Lower leg skin (tissue), 4 donors: ENCODE measurements at regions not wholly inside any gene's neighbourhood (a gene's known extent, or its start where the extent isn't known, plus 50 kb on each side); places are given as distances from the start of the nearest gene placed in this dataset.

Experiments
- DNase-seq, 2 donors: peaks; one replicate each; pipeline ENCODE4 v3.0.0-alpha.2; 2019; ENCODE audit warnings: low spot score in 2 of 2
- H3K4me3 ChIP-seq: fragments of 200-600 bp; sonication (generic); 2 replicates; pipeline ENCODE4 v1.5.1; 2017; ENCODE audit warnings: mild to moderate bottlenecking, low read depth; ENCODE audit not compliant: poor library complexity, severe bottlenecking
- POLR2A ChIP-seq, 2 donors: fragments of 450-650 bp; IDR thresholded peaks; one replicate each; pipeline ENCODE4 v1.6.1; 2016 to 2017; ENCODE audit warnings: antibody characterized with exemption in 2 of 2, mild to moderate bottlenecking in 1 of 2, moderate library complexity in 1 of 2
- WGBS, 2 donors: methylation state at CpG; one replicate each; pipeline ENCODE4 v1.1.5; 2018; 5-methylcytosine and 5-hydroxymethylcytosine counted together
- intact Hi-C: fragments of 100-400 bp; cut with DNase I; formaldehyde crosslinking; loops from one replicate; pipeline ENCODE4 v1.15.0; 2023; ENCODE audit warnings: low total_unique reads
- TF ChIP-seq, protein P1 (sequence below), 3 donors: fragments of 450-650 bp; IDR thresholded peaks; one replicate each; pipeline ENCODE4 v1.5.1; 2016; ENCODE audit warnings: antibody characterized with exemption in 3 of 3, mild to moderate bottlenecking in 3 of 3, moderate library complexity in 2 of 3

DNA sequence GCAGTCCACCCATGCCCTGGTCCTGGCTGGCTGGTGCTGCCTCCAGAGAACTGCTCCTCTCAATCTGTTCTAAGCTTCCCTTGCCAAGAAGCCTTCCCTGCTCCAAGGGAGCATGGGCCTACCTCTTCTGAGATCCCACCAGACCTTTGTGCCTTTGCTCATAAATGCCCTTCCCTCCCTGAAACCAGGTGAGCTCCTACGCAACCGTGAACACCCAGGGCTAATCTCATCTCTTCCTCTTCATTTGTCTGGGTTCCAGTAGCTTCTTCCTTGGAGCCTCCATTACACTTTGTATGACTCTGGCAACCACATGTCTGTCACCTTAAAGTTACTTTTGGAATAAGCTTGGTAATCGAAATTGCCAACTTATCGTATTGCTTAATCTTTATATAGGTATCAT lies 270.6 kb downstream of the PBX3 start:
- TF ChIP-seq, protein P1, sequence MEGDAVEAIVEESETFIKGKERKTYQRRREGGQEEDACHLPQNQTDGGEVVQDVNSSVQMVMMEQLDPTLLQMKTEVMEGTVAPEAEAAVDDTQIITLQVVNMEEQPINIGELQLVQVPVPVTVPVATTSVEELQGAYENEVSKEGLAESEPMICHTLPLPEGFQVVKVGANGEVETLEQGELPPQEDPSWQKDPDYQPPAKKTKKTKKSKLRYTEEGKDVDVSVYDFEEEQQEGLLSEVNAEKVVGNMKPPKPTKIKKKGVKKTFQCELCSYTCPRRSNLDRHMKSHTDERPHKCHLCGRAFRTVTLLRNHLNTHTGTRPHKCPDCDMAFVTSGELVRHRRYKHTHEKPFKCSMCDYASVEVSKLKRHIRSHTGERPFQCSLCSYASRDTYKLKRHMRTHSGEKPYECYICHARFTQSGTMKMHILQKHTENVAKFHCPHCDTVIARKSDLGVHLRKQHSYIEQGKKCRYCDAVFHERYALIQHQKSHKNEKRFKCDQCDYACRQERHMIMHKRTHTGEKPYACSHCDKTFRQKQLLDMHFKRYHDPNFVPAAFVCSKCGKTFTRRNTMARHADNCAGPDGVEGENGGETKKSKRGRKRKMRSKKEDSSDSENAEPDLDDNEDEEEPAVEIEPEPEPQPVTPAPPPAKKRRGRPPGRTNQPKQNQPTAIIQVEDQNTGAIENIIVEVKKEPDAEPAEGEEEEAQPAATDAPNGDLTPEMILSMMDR (IDR thresholded peaks at IDR 0.05), result no peak
- no peak for TF ChIP-seq POLR2A (IDR thresholded peaks at IDR 0.05)
- WGBS, 2 donors, result 92 to 95% methylated on average over 4 of the region's 4 CpGs
- no peak for DNase-seq
- intact Hi-C loops, result no loop called here
- no peak overlapping the region for H3K4me3 ChIP-seq

DNA sequence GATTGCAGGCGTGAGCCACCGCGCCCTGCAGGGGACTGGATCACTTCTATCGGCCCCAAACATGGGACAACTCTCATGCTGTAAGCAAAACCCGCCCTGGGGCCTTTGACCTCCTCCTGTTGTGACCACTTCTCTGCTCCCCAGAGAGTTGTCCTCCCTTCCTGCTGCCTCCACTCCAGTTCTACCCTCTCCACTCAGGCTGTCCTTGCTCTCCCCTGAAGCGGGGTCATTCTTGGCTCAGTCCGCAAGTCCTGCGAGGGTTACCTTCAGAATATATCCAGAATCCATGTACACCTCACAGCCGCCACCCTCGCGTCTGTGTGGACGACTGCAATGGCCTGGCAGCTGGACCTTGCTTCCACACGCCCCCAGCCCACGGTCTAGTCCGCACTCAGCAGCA lies 273.7 kb downstream of the PBX3 start:
- H3K4me3 ChIP-seq, result no peak overlapping the region
- DNase-seq, result no peak
- intact Hi-C loops, result no loop called here
- WGBS, 2 donors, result 85 to 93% methylated on average over 15 of the region's 15 CpGs
- TF ChIP-seq POLR2A (IDR thresholded peaks at IDR 0.05), result no peak
- TF ChIP-seq, protein P1 (IDR thresholded peaks at IDR 0.05), result no peak

DNA sequence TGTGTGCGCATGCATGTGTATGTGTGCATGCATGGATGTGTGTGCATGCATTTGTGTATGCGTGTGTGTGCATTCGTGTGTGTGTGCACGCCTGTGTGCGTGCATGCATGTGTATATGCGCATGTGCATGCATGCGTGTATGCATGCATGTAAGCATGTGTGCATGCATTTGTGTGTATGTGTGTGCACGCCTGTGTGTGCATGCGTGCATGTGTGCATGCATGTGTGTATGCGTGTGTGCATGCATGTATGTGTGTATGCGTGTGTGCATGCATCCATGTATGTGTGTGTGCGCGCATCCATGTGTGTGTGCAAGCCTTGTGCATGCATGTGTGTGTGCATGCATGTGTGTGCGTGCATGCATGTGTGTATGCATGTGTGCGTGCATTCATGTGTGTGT lies 276.8 kb downstream of the PBX3 start:
- DNase-seq, result no peak
- H3K4me3 ChIP-seq, result no peak overlapping the region
- no peak for TF ChIP-seq POLR2A (IDR thresholded peaks at IDR 0.05)
- TF ChIP-seq, protein P1 (IDR thresholded peaks at IDR 0.05), result no peak
- intact Hi-C loops, result no loop called here
- WGBS, 2 donors, result 96 to 98% methylated on average over 15 of the region's 15 CpGs

DNA sequence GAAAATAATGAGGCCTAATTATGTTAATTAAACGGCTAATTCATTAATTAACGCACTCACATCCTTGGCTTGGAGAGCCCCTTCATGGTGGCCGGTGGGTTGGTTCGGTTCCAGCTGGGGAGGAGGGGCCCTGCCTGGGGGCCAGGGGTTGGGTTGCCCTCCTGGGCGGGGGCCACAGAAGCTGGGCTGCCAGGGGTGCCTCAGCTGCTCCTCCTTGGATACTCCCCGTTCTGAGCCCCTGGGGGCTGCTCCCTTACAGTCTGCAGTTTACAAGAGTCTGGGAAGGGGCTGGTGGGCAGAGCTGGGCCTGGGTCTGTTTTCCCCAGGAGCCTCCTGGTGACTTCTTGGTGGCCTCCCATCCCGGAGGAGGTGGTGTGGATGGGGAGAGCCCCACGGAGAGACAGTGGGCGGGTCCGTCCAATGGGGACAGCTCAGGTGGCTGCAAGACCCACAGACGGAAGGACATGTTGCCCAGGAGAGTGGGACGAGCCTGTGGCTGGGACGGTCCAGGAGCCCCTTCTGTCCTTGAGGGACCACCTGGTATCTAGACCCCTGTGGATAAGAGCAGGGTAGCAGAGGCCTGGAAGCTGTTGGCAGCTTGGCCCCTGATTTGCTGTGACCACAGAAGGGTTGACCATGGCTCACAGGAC lies 277.5 kb downstream of the PBX3 start:
- no peak for DNase-seq
- 74 to 77% methylated on average over 13 of the region's 13 CpGs for WGBS, 2 donors
- TF ChIP-seq, protein P1 (IDR thresholded peaks at IDR 0.05), result no peak
- no peak for TF ChIP-seq POLR2A (IDR thresholded peaks at IDR 0.05)
- intact Hi-C loops, result no loop called here
- no peak overlapping the region for H3K4me3 ChIP-seq

DNA sequence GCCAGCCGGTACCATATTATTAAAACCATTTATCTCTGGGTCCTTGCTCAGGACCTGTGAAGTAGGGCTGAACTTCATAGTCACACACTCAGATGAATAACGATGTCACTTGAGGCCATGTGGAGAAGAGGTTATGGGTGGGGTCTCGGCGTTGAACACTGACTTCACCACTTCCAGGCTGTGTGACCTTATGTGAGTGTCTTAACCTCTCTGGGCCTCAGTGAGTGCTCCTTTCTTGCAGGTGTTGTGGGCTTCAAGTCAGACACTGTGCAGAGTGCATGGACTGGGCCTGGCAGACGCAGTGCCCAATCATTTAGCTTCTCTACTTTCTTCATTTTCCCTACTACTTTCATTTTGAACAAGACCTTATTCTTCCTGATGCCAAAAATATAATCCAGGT lies 278.8 kb downstream of the PBX3 start:
- intact Hi-C loops, result no loop called here
- TF ChIP-seq, protein P1 (IDR thresholded peaks at IDR 0.05), result no peak
- TF ChIP-seq POLR2A (IDR thresholded peaks at IDR 0.05), result no peak
- no peak for DNase-seq
- WGBS, 2 donors, result 70 to 88% methylated on average over 5 of the region's 5 CpGs
- no peak overlapping the region for H3K4me3 ChIP-seq

DNA sequence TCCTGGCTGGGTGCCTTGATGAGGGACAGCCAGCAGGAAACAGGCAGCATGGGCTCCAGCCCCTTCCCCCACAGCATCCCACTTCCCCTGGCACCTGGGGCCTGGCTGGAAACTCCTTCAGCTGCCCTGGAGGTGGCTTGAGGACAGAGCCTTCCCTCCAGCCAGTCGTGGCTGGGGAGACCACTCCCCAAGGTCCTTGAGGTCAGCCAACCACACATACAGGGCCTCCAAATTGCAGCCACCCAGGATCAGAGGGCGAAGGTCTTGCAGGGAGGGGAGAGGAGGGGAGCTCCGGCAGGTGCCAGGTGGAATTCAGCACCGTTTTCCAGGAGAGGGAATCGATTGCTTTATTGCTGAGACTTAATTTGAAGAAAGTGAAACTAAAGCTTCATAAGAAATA lies 280.4 kb downstream of the PBX3 start:
- intact Hi-C loops, result no loop called here
- TF ChIP-seq POLR2A (IDR thresholded peaks at IDR 0.05), result no peak
- TF ChIP-seq, protein P1 (IDR thresholded peaks at IDR 0.05), result no peak

More for the DNA sequence above, 280.4 kb downstream of the PBX3 start:
- WGBS, 2 donors, result 58% methylated on average over 5 of the region's 5 CpGs
- no peak overlapping the region for H3K4me3 ChIP-seq
- no peak for DNase-seq
